K562 (cell line): ENCODE measurements at regions not wholly inside any gene's neighbourhood (a gene's known extent, or its start where the extent isn't known, plus 50 kb on each side); places are given as distances from the start of the nearest gene placed in this dataset.
A peak's percentile ranks its signal among the peaks of the same experiment; 100 is the strongest.

Experiments used
- ATAC-seq: fragments of 200-7000 bp; cut with Tn5 transposase; 3 replicates; pipeline ENCODE4 v1.9.1; 2020; ENCODE audit warnings: moderate library complexity
- BruUV-seq: library from RNA; stranded (reverse); fragments of 400-500 nt; replicated peaks from 2 replicates; lab custom pipeline; 2021; lab: Mats Ljungman, UMichigan
- CTCF ChIA-PET: fragments of 300-600 bp; formaldehyde crosslinking; extraction: SDS; loops from one replicate; lab custom pipeline; 2021; ENCODE audit warnings: low intra/inter-chr PET ratio; lab: Yijun Ruan, JAX
- POLR2A ChIA-PET: fragments of 300-600, 350-650 bp; sonication (Branson Sonifier 250); formaldehyde crosslinking; extraction: SDS; loops from one replicate; lab custom pipeline; 2021; ENCODE audit warnings: antibody characterized with exemption, inconsistent platforms; lab: Yijun Ruan, JAX
- DNase-seq, 4 experiments: peaks; one replicate each; pipeline versions ENCODE4 v3.0.0 to v3.0.0-alpha.2; 2011 to 2018; ENCODE audit warnings: low spot score in 3 of 4, mixed read lengths in 3 of 4; ENCODE audit errors: extremely low read depth in 1 of 4
- FAIRE-seq: peaks from 2 replicates; lab custom pipeline; 2011; peaks lifted over from hg19 to GRCh38; lab: Jason Lieb, UNC
- H2AFZ ChIP-seq: 2 replicates; pipeline ENCODE4 v1.6.0; 2011; ENCODE audit warnings: low read depth, low read length, control low read depth, inconsistent platforms
- H3K27ac ChIP-seq: fragments of 200-600 bp; 3 replicates; pipeline ENCODE4 v1.8.0; 2011; ENCODE audit warnings: low read depth, mild to moderate bottlenecking, control low read depth, inconsistent platforms, low read length, moderate library complexity, mixed read lengths; ENCODE audit errors: extremely low read depth
- H3K27me3 ChIP-seq, 2 experiments: fragments of 300-600 bp in 1 of 2; 2 replicates in 1 of 2; 3 replicates in 1 of 2; pipeline versions ENCODE4 v1.6.0 to v1.8.0; 2011; ENCODE audit warnings: inconsistent platforms in 2 of 2, low read length in 2 of 2, mild to moderate bottlenecking in 1 of 2, mixed read lengths in 1 of 2, moderate library complexity in 1 of 2; ENCODE audit not compliant: control insufficient read depth in 2 of 2, insufficient read depth in 2 of 2
- H3K36me3 ChIP-seq: fragments of 300-600 bp; 3 replicates; pipeline ENCODE4 v1.8.0; 2011; ENCODE audit warnings: mild to moderate bottlenecking, low read length, inconsistent platforms; ENCODE audit not compliant: control insufficient read depth, insufficient read depth
- H3K4me1 ChIP-seq, 2 experiments: fragments of 200-600 bp in 1 of 2; replicated peaks in 1 of 2; 2 replicates in 1 of 2; 3 replicates in 1 of 2; pipeline versions ENCODE4 v1.5.1 to v1.8.0; 2011; ENCODE audit warnings: inconsistent platforms in 2 of 2, low read length in 2 of 2, mild to moderate bottlenecking in 1 of 2, mixed read lengths in 1 of 2, moderate library complexity in 1 of 2; ENCODE audit not compliant: control insufficient read depth in 2 of 2, insufficient read depth in 2 of 2
- H3K4me2 ChIP-seq: 2 replicates; pipeline ENCODE4 v1.6.1; 2011; ENCODE audit warnings: low read length, control low read depth, inconsistent platforms, mixed read lengths; ENCODE audit not compliant: insufficient read depth
- H3K4me3 ChIP-seq: fragments of 200-600 bp; sonication (generic), shearing (Covaris generic); 2 replicates; pipeline ENCODE4 v1.5.1; 2016; ENCODE audit warnings: control low read depth, inconsistent platforms
- H3K79me2 ChIP-seq: fragments of 200-600 bp; 3 replicates; pipeline ENCODE4 v1.8.0; 2011; ENCODE audit warnings: low read length, inconsistent platforms; ENCODE audit not compliant: control insufficient read depth, insufficient read depth
- H3K9ac ChIP-seq, 2 experiments: 2 replicates each; pipeline versions ENCODE4 v1.6.0 to v1.6.1; 2011; ENCODE audit warnings: low read depth in 2 of 2, low read length in 2 of 2, control low read depth in 1 of 2, inconsistent platforms in 1 of 2, mild to moderate bottlenecking in 1 of 2, mixed read lengths in 1 of 2; ENCODE audit not compliant: insufficient read depth in 1 of 2
- H3K9me1 ChIP-seq: one replicate; pipeline ENCODE4 v1.6.0; 2011; ENCODE audit warnings: inconsistent platforms, mild to moderate bottlenecking, low read length, moderate library complexity; ENCODE audit not compliant: control insufficient read depth, insufficient read depth
- H3K9me3 ChIP-seq: replicated peaks from 2 replicates; pipeline ENCODE4 v1.5.1; 2011; ENCODE audit warnings: low read depth, low read length, inconsistent platforms; ENCODE audit not compliant: control insufficient read depth, insufficient read depth
- H4K20me1 ChIP-seq: replicated peaks from 2 replicates; pipeline ENCODE4 v1.6.1; 2011; ENCODE audit warnings: low read length, inconsistent platforms, mixed read lengths; ENCODE audit not compliant: control insufficient read depth, insufficient read depth
- CBX1 ChIP-seq: sonication (generic); IDR thresholded peaks from 2 replicates; pipeline ENCODE4 v1.6.1; 2016; ENCODE audit warnings: antibody characterized with exemption, low read depth, mild to moderate bottlenecking
- CBX2 ChIP-seq: fragments of 200-600 bp; sonication (generic); IDR thresholded peaks from one replicate; pipeline ENCODE4 v1.6.1; 2012; ENCODE audit warnings: mild to moderate bottlenecking, low read length, inconsistent platforms; ENCODE audit not compliant: insufficient read depth, poor library complexity, severe bottlenecking
- CCAR2 ChIP-seq: fragments of 200-400 bp; formaldehyde crosslinking; IDR thresholded peaks from 2 replicates; pipeline ENCODE4 v1.6.1; 2017; ENCODE audit warnings: mild to moderate bottlenecking, low read depth, low read length
- COPS2 ChIP-seq: fragments of 450-650 bp; conservative IDR thresholded peaks from 2 replicates; pipeline ENCODE4 v1.6.1; 2016; ENCODE audit warnings: mild to moderate bottlenecking, moderate library complexity
- E2F3 ChIP-seq: fragments of 250-450 bp; sonication (Bioruptor Pico); IDR thresholded peaks from 2 replicates; pipeline ENCODE4 v1.4.0; 2020; ENCODE audit warnings: mild to moderate bottlenecking
- HOXB6 ChIP-seq: fragments of 250-450 bp; sonication (Bioruptor Pico); IDR thresholded peaks from 2 replicates; pipeline ENCODE4 v1.5.1; 2022; ENCODE audit warnings: mild to moderate bottlenecking, borderline replicate concordance
- RFX7 ChIP-seq: fragments of 250-450 bp; sonication (Bioruptor Pico); IDR thresholded peaks from 2 replicates; pipeline ENCODE4 v1.5.1; 2021; ENCODE audit warnings: mild to moderate bottlenecking
- ZBTB11 ChIP-seq, 3 experiments: fragments of 200-800 bp in 1 of 3; fragments of 250-450 bp in 1 of 3; fragments of 450-650 bp in 1 of 3; sonication (Bioruptor Pico) in 1 of 3; sonication (Bioruptor generic) in 1 of 3; formaldehyde crosslinking in 1 of 3; IDR thresholded peaks; 2 replicates each; pipeline versions ENCODE4 v1.6.1 to v1.8.0; 2016 to 2022; ENCODE audit warnings: mild to moderate bottlenecking in 2 of 3, missing genetic modification characterization in 2 of 3, missing compliant biosample characterization in 1 of 3, moderate library complexity in 1 of 3
- ZFP36 ChIP-seq: fragments of 150-350 bp; IDR thresholded peaks from 2 replicates; pipeline ENCODE4 v1.6.1; 2018; ENCODE audit warnings: low read length, low read depth; ENCODE audit not compliant: partially characterized antibody
- ZNF274 ChIP-seq: IDR thresholded peaks from 2 replicates; pipeline ENCODE4 v1.6.1; 2011; ENCODE audit warnings: low read depth, mild to moderate bottlenecking, low read length, moderate library complexity, borderline replicate concordance
- ZNF717 ChIP-seq: fragments of 250-450 bp; sonication (Bioruptor Pico); IDR thresholded peaks from 2 replicates; pipeline ENCODE4 v1.5.0; 2021
- WGBS: fragments of 100-300 bp; shearing (Covaris generic); methylation state at CpG from one replicate; pipeline ENCODE4 v1.1.6; 2016; ENCODE audit warnings: low coverage, mixed read lengths; ENCODE audit not compliant: insufficient coverage; ENCODE audit errors: missing lambda C conversion rate; 5-methylcytosine and 5-hydroxymethylcytosine counted together
- in situ Hi-C: fragments of 300-500 bp; cut with MboI; formaldehyde crosslinking; loops from 4 replicates; pipeline ENCODE4 v1.15.0; 2018; ENCODE audit warnings: inconsistent platforms, mixed read lengths
- intact Hi-C: fragments of 100-400 bp; cut with micrococcal nuclease; formaldehyde crosslinking; loops from 2 replicates; pipeline ENCODE4 v1.14.2; 2022

GRCh38 chr20:53878262-53879047 is 191.9 kb downstream of the BCAS1 start (continued):
- TF ChIP-seq E2F3 (CRISPR knock-in tag) (no peak), ZNF717 (no peak), CBX1 (no peak), CBX2 (no peak), ZFP36 (peak; percentile 71), CCAR2 (no peak), HOXB6 (CRISPR knock-in tag) (no peak)

DNA sequence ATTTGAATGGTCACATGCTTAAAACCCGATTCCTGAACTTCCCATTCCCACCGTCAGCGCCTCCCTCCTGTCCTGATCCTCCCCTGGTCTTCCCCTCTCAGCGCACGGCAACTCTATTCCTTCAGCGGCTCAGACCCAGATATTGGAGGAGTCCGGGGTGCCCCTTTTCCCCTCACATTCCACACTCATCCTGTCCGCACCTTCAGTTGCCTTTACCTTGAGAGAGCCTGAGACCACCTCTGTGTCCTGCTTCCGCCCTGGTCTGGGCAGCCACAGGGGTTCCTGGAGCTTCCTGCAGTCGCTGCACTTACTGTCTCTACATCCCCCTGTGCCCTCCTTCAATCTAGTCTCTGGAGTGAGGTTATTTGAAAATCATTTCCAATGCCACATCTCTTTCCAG is 193.4 kb downstream of the BCAS1 start:
- POLR2A ChIA-PET: no interaction called here
- H3K36me3 ChIP-seq: no peaks in the 10 kb centered on the region
- H3K9ac ChIP-seq: no peak overlapping the region; a peak in 1 of 4 replicates
- no peak; the same call in 2 of the 3 replicates for ATAC-seq
- no TSS peak for BruUV-seq
- in situ Hi-C loops: no loop called here
- DNase-seq: no peak
- CTCF ChIA-PET: no interaction called here
- H3K4me2 ChIP-seq: no peak overlapping the region
- no peak overlapping the region for H3K27ac ChIP-seq
- H4K20me1 ChIP-seq: no peaks in the 10 kb centered on the region
- H3K9me1 ChIP-seq: no peaks in the 10 kb centered on the region
- H2AFZ ChIP-seq: peak overlapping the region; percentile 42; the same call in 1 of the 2 replicates
- H3K79me2 ChIP-seq: no peaks in the 10 kb centered on the region
- no peaks in the 10 kb centered on the region for H3K9me3 ChIP-seq
- TF ChIP-seq COPS2 (no peak), ZNF274 (no peak), ZBTB11 (CRISPR knock-in tag; IDR thresholded peaks at IDR 0.05) (0 out of 6 replicates have a peak, but pooled peaks of 1 of the 3 experiments have one; percentile 11), RFX7 (CRISPR knock-in tag) (no peak)
- no peaks in the 10 kb centered on the region; a peak in 2 of 5 replicates for H3K4me1 ChIP-seq
- H3K27me3 ChIP-seq: no peaks in the 10 kb centered on the region
- intact Hi-C loops: no loop called here
- WGBS: 69% methylated on average over 5 of the region's 10 CpGs
- no peak overlapping the region for H3K4me3 ChIP-seq
- FAIRE-seq: no peak
